Thoracic aorta (tissue), 2 donors: ENCODE measurements at regions not wholly inside any gene's neighbourhood (a gene's known extent, or its start where the extent isn't known, plus 50 kb on each side); places are given as distances from the start of the nearest gene placed in this dataset.
"Not testable (repeated sequence)": the region's sequence is repeated elsewhere in the genome, so short reads cannot be mapped to it uniquely, and the experiment has no call there.

Experiments
- ATAC-seq: fragments of 150-250 bp; one replicate; pipeline ENCODE4 v1.8.0; 2017; ENCODE audit warnings: low read depth; ENCODE audit not compliant: insufficient number of reproducible peaks, low FRiP score
- DNase-seq: peaks from one replicate; pipeline ENCODE4 v3.0.0-alpha.2; 2020; ENCODE audit warnings: low spot score
- H3K27ac ChIP-seq, 2 donors: fragments of 200-600 bp; sonication (generic); 1 replicate in 1 of 2; 2 replicates in 1 of 2; pipeline ENCODE4 v1.5.1; 2016; ENCODE audit warnings: mild to moderate bottlenecking in 2 of 2, moderate library complexity in 2 of 2
- H3K27me3 ChIP-seq: fragments of 200-600 bp; sonication (generic); replicated peaks from 2 replicates; pipeline ENCODE4 v1.6.0; 2016; ENCODE audit warnings: mild to moderate bottlenecking; ENCODE audit not compliant: insufficient read depth
- H3K36me3 ChIP-seq: fragments of 200-600 bp; sonication (generic); one replicate; pipeline ENCODE4 v1.5.1; 2016
- H3K4me1 ChIP-seq, 2 donors: fragments of 200-600 bp; sonication (generic); 1 replicate in 1 of 2; 2 replicates in 1 of 2; pipeline versions ENCODE4 v1.5.1 to v1.6.0; 2016; ENCODE audit warnings: low read depth in 2 of 2, mild to moderate bottlenecking in 1 of 2; ENCODE audit not compliant: control insufficient read depth in 1 of 2
- H3K4me3 ChIP-seq: fragments of 200-600 bp; sonication (generic); 2 replicates; pipeline ENCODE4 v1.5.1; 2016; ENCODE audit warnings: mild to moderate bottlenecking
- H3K9me3 ChIP-seq: fragments of 200-600 bp; sonication (generic); 2 replicates; pipeline ENCODE4 v1.5.1; 2016
- CTCF ChIP-seq: fragments of 200-600 bp; sonication (generic); IDR thresholded peaks from one replicate; pipeline ENCODE4 v1.5.1; 2019; ENCODE audit warnings: antibody characterized with exemption

- ATAC-seq = no peak
Measured at GRCh38 chr12:114064497-114064896, 98.4 kb upstream of the RBM19 start.

GRCh38 chr12:114064034-114064433 lies 97.9 kb upstream of the RBM19 start:
- ATAC-seq, H3K27ac ChIP-seq, H3K4me3 ChIP-seq, H3K27me3 ChIP-seq, DNase-seq, H3K4me1 ChIP-seq, H3K36me3 ChIP-seq, H3K9me3 ChIP-seq: not testable (repeated sequence)

More at GRCh38 chr12:114064497-114064896, 98.4 kb upstream of the RBM19 start:
- Histone ChIP-seq H3K9me3 (no peaks in the 10 kb centered on the region), H3K4me1 (no peaks in the 10 kb centered on the region), H3K4me3 (no peak overlapping the region), H3K36me3 (no peaks in the 10 kb centered on the region), H3K27ac (no peak overlapping the region), H3K27me3 (no peaks in the 10 kb centered on the region)
- DNase-seq = no peak
- TF ChIP-seq CTCF = no peak

- no peak for TF ChIP-seq CTCF
- Histone ChIP-seq H3K27ac (no peak overlapping the region), H3K27me3 (no peaks in the 10 kb centered on the region), H3K4me3 (no peak overlapping the region), H3K4me1 (no peaks in the 10 kb centered on the region), H3K36me3 (no peaks in the 10 kb centered on the region), H3K9me3 (no peaks in the 10 kb centered on the region)
- DNase-seq = no peak
- no peak for ATAC-seq
Measured at GRCh38 chr12:114063435-114063834, 97.3 kb upstream of the RBM19 start.

- ATAC-seq, H3K27ac ChIP-seq: not testable (repeated sequence)
Measured at GRCh38 chr12:114056351-114056750, 90.2 kb upstream of the RBM19 start.

GRCh38 chr12:114054982-114055381 lies 88.9 kb upstream of the RBM19 start:
- no peaks in the 10 kb centered on the region for H3K36me3 ChIP-seq
- ATAC-seq = no peak
- TF ChIP-seq CTCF = no peak
- no peak for DNase-seq
- no peaks in the 10 kb centered on the region for H3K4me1 ChIP-seq
- H3K27me3 ChIP-seq = no peaks in the 10 kb centered on the region
- no peak overlapping the region for H3K27ac ChIP-seq
- no peak overlapping the region for H3K4me3 ChIP-seq
- H3K9me3 ChIP-seq = no peaks in the 10 kb centered on the region

More at GRCh38 chr12:114056351-114056750, 90.2 kb upstream of the RBM19 start:
- not testable (repeated sequence) for DNase-seq, H3K4me3 ChIP-seq, H3K27me3 ChIP-seq, H3K4me1 ChIP-seq, H3K36me3 ChIP-seq, H3K9me3 ChIP-seq

DNA sequence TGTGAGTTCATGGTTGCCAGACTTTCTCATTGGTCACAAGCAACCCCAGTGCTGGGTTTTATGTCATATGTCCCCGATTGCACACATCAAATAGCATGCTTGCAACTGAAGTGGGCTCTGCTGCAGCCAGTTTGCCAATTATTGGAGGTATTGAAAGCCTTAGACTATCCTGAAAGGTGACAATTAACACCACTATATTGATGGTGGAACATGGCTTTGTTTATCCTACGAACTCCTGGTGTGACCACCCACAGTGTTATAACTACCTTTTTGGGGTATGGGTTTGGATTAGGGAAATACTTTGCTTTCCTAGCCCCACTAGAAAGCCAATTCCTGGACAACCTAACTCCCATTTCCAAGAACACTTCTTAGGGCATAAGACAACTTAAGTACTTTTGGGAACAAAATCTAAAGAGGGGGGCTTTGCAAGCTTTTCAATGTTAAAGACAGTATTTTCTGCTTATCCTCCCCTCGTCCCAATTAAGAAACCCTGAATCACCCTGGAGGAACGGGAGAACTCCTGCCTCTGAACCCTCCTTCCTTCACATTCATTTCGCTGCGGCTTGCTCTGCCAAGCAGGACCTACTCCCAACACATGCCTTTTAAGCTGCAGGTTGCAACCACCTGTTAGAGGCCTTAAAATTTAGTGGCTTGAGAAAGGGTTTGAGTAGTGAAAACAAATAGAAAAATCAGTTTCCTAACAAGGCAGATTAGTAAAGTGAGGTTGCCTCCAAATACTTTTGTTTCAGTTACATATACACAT lies 80.3 kb upstream of the RBM19 start:
- no peak for TF ChIP-seq CTCF

More for the DNA sequence above, 80.3 kb upstream of the RBM19 start:
- Histone ChIP-seq H3K4me3 (no peak overlapping the region), H3K4me1 (no peaks in the 10 kb centered on the region), H3K27ac (no peak overlapping the region), H3K9me3 (no peaks in the 10 kb centered on the region), H3K36me3 (no peaks in the 10 kb centered on the region), H3K27me3 (no peaks in the 10 kb centered on the region)
- ATAC-seq (no peak), DNase-seq (no peak)
